ENCODE measurements at regions not wholly inside any gene's neighbourhood (a gene's known extent, or its start where the extent isn't known, plus 50 kb on each side); places are given as distances from the start of the nearest gene placed in this dataset.

DNA sequence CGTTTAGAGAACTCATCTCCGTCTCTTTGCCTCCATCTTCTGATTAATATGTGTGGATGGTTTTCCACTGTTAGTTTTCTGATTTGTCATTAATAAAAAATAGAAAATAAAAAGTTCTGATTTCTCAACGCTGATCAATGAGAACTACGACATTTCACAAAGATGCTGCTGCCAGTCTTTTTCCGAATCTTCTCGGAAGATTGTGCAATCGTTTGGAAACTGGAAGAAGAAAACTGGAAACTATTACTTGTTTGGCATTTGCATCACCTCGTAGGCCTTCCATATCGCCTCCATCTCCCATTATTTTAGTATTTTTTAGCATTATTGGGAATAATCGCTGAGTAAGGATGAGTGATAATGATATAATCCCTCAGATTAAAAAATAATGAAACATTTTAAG, 123.2 kb upstream of the KLF6 start:
- Histone ChIP-seq H3K27me3 (no peaks in the 10 kb centered on the region), H3K27ac (peak overlapping the region; percentile 39 to 52 (median 48)), H3K36me3 (no peaks in the 10 kb centered on the region), H3K9me3 (no peaks in the 10 kb centered on the region), H3K4me3 (no peak overlapping the region), H3K4me1 (peaks cover 19 to 23% of the 10 kb centered on the region in 2 donors)
- in situ Hi-C loops (cut with MboI; ENCODE audit: low sequenced_read_pairs in 4 of 4): no loop called here
- intact Hi-C loops (cut with DNase I; ENCODE audit: low total_unique reads): loop anchor here (5.0 to 10.0 kb wide), 2 partner anchors 126 to 337 kb away; no protein-coding TSS in a partner anchor
- DNase-seq: no peak
- no peak for TF ChIP-seq POLR2A (IDR thresholded peaks at IDR 0.05)
- TF ChIP-seq, protein P1, sequence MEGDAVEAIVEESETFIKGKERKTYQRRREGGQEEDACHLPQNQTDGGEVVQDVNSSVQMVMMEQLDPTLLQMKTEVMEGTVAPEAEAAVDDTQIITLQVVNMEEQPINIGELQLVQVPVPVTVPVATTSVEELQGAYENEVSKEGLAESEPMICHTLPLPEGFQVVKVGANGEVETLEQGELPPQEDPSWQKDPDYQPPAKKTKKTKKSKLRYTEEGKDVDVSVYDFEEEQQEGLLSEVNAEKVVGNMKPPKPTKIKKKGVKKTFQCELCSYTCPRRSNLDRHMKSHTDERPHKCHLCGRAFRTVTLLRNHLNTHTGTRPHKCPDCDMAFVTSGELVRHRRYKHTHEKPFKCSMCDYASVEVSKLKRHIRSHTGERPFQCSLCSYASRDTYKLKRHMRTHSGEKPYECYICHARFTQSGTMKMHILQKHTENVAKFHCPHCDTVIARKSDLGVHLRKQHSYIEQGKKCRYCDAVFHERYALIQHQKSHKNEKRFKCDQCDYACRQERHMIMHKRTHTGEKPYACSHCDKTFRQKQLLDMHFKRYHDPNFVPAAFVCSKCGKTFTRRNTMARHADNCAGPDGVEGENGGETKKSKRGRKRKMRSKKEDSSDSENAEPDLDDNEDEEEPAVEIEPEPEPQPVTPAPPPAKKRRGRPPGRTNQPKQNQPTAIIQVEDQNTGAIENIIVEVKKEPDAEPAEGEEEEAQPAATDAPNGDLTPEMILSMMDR (IDR thresholded peaks at IDR 0.05 in 4 of 5, conservative IDR thresholded peaks at IDR 0.05 in 1 of 5): no peak
- no peak for ATAC-seq

DNA sequence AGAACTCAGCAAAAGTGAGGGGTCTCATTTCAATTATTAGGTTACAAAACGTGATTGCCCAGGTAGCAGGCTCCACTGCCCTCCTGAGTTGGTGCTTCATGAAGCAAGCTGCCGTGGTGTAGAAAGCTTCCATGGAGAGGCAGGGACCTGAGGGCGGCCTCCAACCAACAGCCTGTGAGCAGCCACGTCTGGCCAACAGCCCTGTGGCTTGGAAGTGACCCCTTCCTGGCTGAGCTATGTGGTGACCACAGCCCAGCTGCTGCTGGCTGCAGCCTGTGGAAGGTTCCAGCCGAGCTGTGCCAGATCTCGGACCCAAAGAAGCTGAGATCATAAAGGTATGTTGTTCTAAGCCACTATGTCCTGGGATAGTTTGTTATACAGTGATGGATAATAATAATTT, 122.5 kb upstream of the KLF6 start:
- intact Hi-C loops (cut with DNase I; ENCODE audit: low total_unique reads) (loop anchor here (5.0 to 10.0 kb wide), 2 partner anchors 125 to 337 kb away; no protein-coding TSS in a partner anchor), in situ Hi-C loops (cut with MboI; ENCODE audit: low sequenced_read_pairs in 4 of 4) (no loop called here)
- peak; percentile 37 to 49 for ATAC-seq
- H3K27ac ChIP-seq: peak overlapping the region; percentile 39 to 52 (median 48)
- H3K36me3 ChIP-seq: no peaks in the 10 kb centered on the region
- H3K27me3 ChIP-seq: no peaks in the 10 kb centered on the region
- TF ChIP-seq, protein P1 (IDR thresholded peaks at IDR 0.05 in 4 of 5, conservative IDR thresholded peaks at IDR 0.05 in 1 of 5): no peak
- TF ChIP-seq POLR2A (IDR thresholded peaks at IDR 0.05): no peak
- no peak overlapping the region for H3K4me3 ChIP-seq
- DNase-seq: peak; percentile 19 to 63
- H3K4me1 ChIP-seq: peaks cover 19 to 23% of the 10 kb centered on the region in 2 donors
- no peaks in the 10 kb centered on the region for H3K9me3 ChIP-seq

DNA sequence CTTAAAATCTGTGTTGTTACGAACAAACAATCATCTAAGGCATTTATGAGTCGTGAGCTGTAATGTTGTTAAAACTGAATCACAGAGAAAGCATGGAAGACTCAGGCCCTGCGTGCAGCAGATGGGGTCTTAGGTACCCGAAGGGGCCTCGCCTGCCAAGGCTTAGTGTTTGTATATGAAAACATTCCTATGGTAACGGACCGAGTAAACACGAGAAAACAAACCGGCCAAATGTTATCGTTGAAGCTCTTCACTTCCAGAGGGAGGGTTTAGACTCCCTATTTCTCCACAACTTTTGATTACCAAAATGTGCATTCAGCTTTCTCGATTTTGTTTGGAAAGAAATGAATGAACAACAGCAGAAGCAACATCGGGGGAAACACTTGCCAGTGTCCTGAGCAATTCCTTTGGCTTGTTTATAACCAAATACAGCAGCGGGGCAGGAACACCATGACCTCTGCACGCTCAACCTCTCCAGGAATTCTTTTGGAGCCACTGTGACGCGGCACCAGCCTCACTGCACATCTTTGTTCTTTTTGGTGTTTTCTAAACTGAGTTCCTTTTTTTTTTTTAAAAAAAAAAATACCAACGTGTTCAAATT, 121.6 kb upstream of the KLF6 start:
- Histone ChIP-seq H3K27me3 (no peaks in the 10 kb centered on the region), H3K9me3 (no peaks in the 10 kb centered on the region), H3K4me3 (no peak overlapping the region), H3K36me3 (no peaks in the 10 kb centered on the region), H3K27ac (peak overlapping the region in 2 of 4 donors; percentile 9 to 29), H3K4me1 (peaks cover 12 to 16% of the 10 kb centered on the region in 2 donors)
- peak; percentile 33 to 39 for DNase-seq
- TF ChIP-seq, protein P1 (IDR thresholded peaks at IDR 0.05 in 4 of 5, conservative IDR thresholded peaks at IDR 0.05 in 1 of 5): no peak
- no peak for TF ChIP-seq POLR2A (IDR thresholded peaks at IDR 0.05)
- intact Hi-C loops (cut with DNase I; ENCODE audit: low total_unique reads): loop anchor here (5.0 to 10.0 kb wide), 2 partner anchors 124 to 338 kb away; no protein-coding TSS in a partner anchor
- in situ Hi-C loops (cut with MboI; ENCODE audit: low sequenced_read_pairs in 4 of 4): no loop called here
- peak in 1 of 2 donors; percentile 39 for ATAC-seq

DNA sequence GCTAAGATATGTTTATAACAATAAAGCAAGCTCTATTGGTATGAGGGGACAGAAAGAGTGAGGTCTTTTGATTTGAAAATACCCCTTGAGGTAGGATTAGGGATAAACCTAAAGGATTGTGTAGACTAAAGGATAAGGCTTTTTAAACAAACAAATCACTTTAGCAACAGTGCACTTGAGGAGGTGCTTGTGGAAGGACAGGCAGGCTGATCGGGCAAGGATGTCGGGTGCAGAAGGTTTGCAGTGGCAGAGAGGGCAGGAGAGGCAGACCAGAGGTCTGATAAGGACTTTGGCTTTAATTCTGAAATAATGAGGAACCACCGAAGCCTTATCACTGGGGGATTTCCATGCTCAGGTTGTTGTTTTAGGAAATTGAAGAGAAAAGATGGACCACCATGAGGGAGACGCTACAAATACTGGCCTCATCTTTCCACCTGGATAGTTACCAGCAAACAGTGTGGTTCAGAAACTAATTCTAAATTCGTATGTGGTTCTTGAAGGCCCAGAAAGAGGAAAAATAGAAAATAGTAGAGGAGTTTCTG, 119.5 kb upstream of the KLF6 start:
- no peak for ATAC-seq
- Histone ChIP-seq H3K27ac (no peak overlapping the region), H3K4me1 (peaks cover 5 to 10% of the 10 kb centered on the region in 2 donors), H3K36me3 (no peaks in the 10 kb centered on the region), H3K9me3 (no peaks in the 10 kb centered on the region), H3K27me3 (no peaks in the 10 kb centered on the region), H3K4me3 (no peak overlapping the region)
- in situ Hi-C loops (cut with MboI; ENCODE audit: low sequenced_read_pairs in 4 of 4) (no loop called here), intact Hi-C loops (cut with DNase I; ENCODE audit: low total_unique reads) (loop anchor here (10.0 kb wide), 1 partner anchor 340 kb away; no protein-coding TSS in a partner anchor)
- DNase-seq: no peak
- TF ChIP-seq, protein P1 (IDR thresholded peaks at IDR 0.05 in 4 of 5, conservative IDR thresholded peaks at IDR 0.05 in 1 of 5): no peak
- TF ChIP-seq POLR2A (IDR thresholded peaks at IDR 0.05): no peak
